GM12891 (cell line): ENCODE measurements at regions not wholly inside any gene's neighbourhood (a gene's known extent, or its start where the extent isn't known, plus 50 kb on each side); places are given as distances from the start of the nearest gene placed in this dataset.

Source experiments
- PAX5 ChIP-seq: IDR thresholded peaks from 2 replicates; pipeline ENCODE4 v1.6.1; 2011; ENCODE audit warnings: low read length, moderate library complexity, mild to moderate bottlenecking; ENCODE audit not compliant: insufficient read depth, severe bottlenecking
- POLR2A ChIP-seq: IDR thresholded peaks from 2 replicates; pipeline ENCODE4 v1.6.1; 2011; ENCODE audit warnings: low read depth, low read length, control low read depth
- POLR2AphosphoS5 ChIP-seq: IDR thresholded peaks from 2 replicates; pipeline ENCODE4 v1.6.1; 2011; ENCODE audit warnings: low read depth, low read length, control low read depth
- SPI1 ChIP-seq: IDR thresholded peaks from 2 replicates; pipeline ENCODE4 v1.6.1; 2011; ENCODE audit warnings: low read depth, low read length, control low read depth
- TAF1 ChIP-seq: IDR thresholded peaks from 2 replicates; pipeline ENCODE4 v1.6.1; 2011; ENCODE audit warnings: low read depth, low read length, control low read depth

GRCh38 chr7:125462615-125463014 is 533.0 kb upstream of the POT1 start:
- TF ChIP-seq POLR2AphosphoS5 (no peak), POLR2A (no peak), PAX5 (no peak), TAF1 (no peak), SPI1 (no peak)
